ENCODE measurements at regions not wholly inside any gene's neighbourhood (a gene's known extent, or its start where the extent isn't known, plus 50 kb on each side); places are given as distances from the start of the nearest gene placed in this dataset.
"Not testable (repeated sequence)": the region's sequence is repeated elsewhere in the genome, so short reads cannot be mapped to it uniquely, and the experiment has no call there.

GRCh38 chr13:111664696-111665095 is 344.3 kb downstream of the TEX29 start:
- Histone ChIP-seq H3K27ac (no peak overlapping the region), H3K36me3 (no peaks in the 10 kb centered on the region), H3K27me3 (ENCODE audit: low read depth) (peaks cover 4% of the 10 kb centered on the region), H3K4me1 (no peaks in the 10 kb centered on the region), H3K4me3 (no peak overlapping the region), H3K9me3 (no peaks in the 10 kb centered on the region)
- intact Hi-C loops (cut with DNase I) = no loop called here
- no peak for TF ChIP-seq CTCF (IDR thresholded peaks at IDR 0.05)
- ATAC-seq = no peak
- DNase-seq = no peak

- no peaks in the 10 kb centered on the region for H3K9me3 ChIP-seq
These were observed 345.3 kb downstream of the TEX29 start for GRCh38 chr13:111665691-111666095.

GRCh38 chr13:111666164-111666776 is 345.8 kb downstream of the TEX29 start:
- Histone ChIP-seq H3K4me1 (no peaks in the 10 kb centered on the region), H3K36me3 (no peaks in the 10 kb centered on the region), H3K27ac (no peak overlapping the region), H3K4me3 (no peak overlapping the region), H3K9me3 (no peaks in the 10 kb centered on the region), H3K27me3 (ENCODE audit: low read depth) (no peaks in the 10 kb centered on the region)
- DNase-seq = no peak
- intact Hi-C loops (cut with DNase I) = no loop called here
- no peak for ATAC-seq
- TF ChIP-seq CTCF (IDR thresholded peaks at IDR 0.05) = no peak

More at GRCh38 chr13:111665691-111666095, 345.3 kb downstream of the TEX29 start:
- no peaks in the 10 kb centered on the region for H3K36me3 ChIP-seq
- intact Hi-C loops (cut with DNase I) = no loop called here
- ATAC-seq (no peak), DNase-seq (no peak)
- no peak for TF ChIP-seq CTCF (IDR thresholded peaks at IDR 0.05)
- H3K27me3 ChIP-seq (ENCODE audit: low read depth) = no peaks in the 10 kb centered on the region
- no peaks in the 10 kb centered on the region for H3K4me1 ChIP-seq
- H3K27ac ChIP-seq = no peak overlapping the region
- no peak overlapping the region for H3K4me3 ChIP-seq

GRCh38 chr13:111667757-111668156 is 347.3 kb downstream of the TEX29 start:
- H3K4me1 ChIP-seq = no peaks in the 10 kb centered on the region
- no peaks in the 10 kb centered on the region for H3K9me3 ChIP-seq
- no peak for TF ChIP-seq CTCF (IDR thresholded peaks at IDR 0.05)
- no peak for ATAC-seq
- H3K27ac ChIP-seq = no peak overlapping the region
- H3K4me3 ChIP-seq = no peak overlapping the region
- no peak for DNase-seq
- no peaks in the 10 kb centered on the region for H3K27me3 ChIP-seq (ENCODE audit: low read depth)
- no peaks in the 10 kb centered on the region for H3K36me3 ChIP-seq
- intact Hi-C loops (cut with DNase I) = no loop called here

- no peak for ATAC-seq
- Histone ChIP-seq H3K4me3 (no peak overlapping the region), H3K27me3 (ENCODE audit: low read depth) (no peaks in the 10 kb centered on the region), H3K36me3 (no peaks in the 10 kb centered on the region), H3K27ac (no peak overlapping the region), H3K9me3 (no peaks in the 10 kb centered on the region), H3K4me1 (no peaks in the 10 kb centered on the region)
- no peak for DNase-seq
- TF ChIP-seq CTCF (IDR thresholded peaks at IDR 0.05) = no peak
- intact Hi-C loops (cut with DNase I) = no loop called here
These were observed 348.0 kb downstream of the TEX29 start for GRCh38 chr13:111668451-111668850.

- H3K4me3 ChIP-seq; H3K27ac ChIP-seq; intact Hi-C loops (cut with DNase I); H3K27me3 ChIP-seq (ENCODE audit: low read depth); DNase-seq; H3K4me1 ChIP-seq; ATAC-seq; H3K9me3 ChIP-seq; H3K36me3 ChIP-seq: not testable (repeated sequence)
These were observed 351.8 kb downstream of the TEX29 start for GRCh38 chr13:111672198-111672597.

- intact Hi-C loops (cut with DNase I); H3K4me3 ChIP-seq; H3K27ac ChIP-seq: not testable (repeated sequence)
These were observed 357.9 kb downstream of the TEX29 start for GRCh38 chr13:111678120-111678882.

GRCh38 chr13:111679645-111680044 is 359.2 kb downstream of the TEX29 start:
- H3K9me3 ChIP-seq; H3K27ac ChIP-seq; intact Hi-C loops (cut with DNase I); H3K4me1 ChIP-seq; H3K27me3 ChIP-seq (ENCODE audit: low read depth); H3K4me3 ChIP-seq; DNase-seq; H3K36me3 ChIP-seq; ATAC-seq: not testable (repeated sequence)

More at GRCh38 chr13:111678120-111678882, 357.9 kb downstream of the TEX29 start:
- H3K27me3 ChIP-seq (ENCODE audit: low read depth); DNase-seq; H3K36me3 ChIP-seq; H3K9me3 ChIP-seq; H3K4me1 ChIP-seq; ATAC-seq: not testable (repeated sequence)

- ATAC-seq; H3K4me1 ChIP-seq; H3K4me3 ChIP-seq; H3K9me3 ChIP-seq; H3K27ac ChIP-seq; H3K27me3 ChIP-seq (ENCODE audit: low read depth); DNase-seq; intact Hi-C loops (cut with DNase I); H3K36me3 ChIP-seq: not testable (repeated sequence)
These were observed 359.7 kb downstream of the TEX29 start for GRCh38 chr13:111680100-111680499.
